Esophagus squamous epithelium (tissue), 5 donors: ENCODE measurements at regions not wholly inside any gene's neighbourhood (a gene's known extent, or its start where the extent isn't known, plus 50 kb on each side); places are given as distances from the start of the nearest gene placed in this dataset.

Experiments
- DNase-seq: peaks from one replicate; lab custom pipeline; 2025; lab: John Stamatoyannopoulos, UW
- H3K27ac ChIP-seq, 4 donors: fragments of 200-600 bp; sonication (generic); one replicate each; pipeline ENCODE4 v1.5.1; 2016 to 2019; ENCODE audit warnings: mild to moderate bottlenecking in 1 of 4
- H3K27me3 ChIP-seq, 4 donors: fragments of 200-600 bp; sonication (generic); 1 replicate in 3 of 4; 2 replicates in 1 of 4; pipeline versions ENCODE4 v1.5.1 to v1.6.0; 2017 to 2021; ENCODE audit warnings: antibody characterized with exemption in 1 of 4
- H3K36me3 ChIP-seq, 3 donors: fragments of 200-600 bp; sonication (generic); one replicate each; pipeline ENCODE4 v1.5.1; 2016 to 2019
- H3K4me1 ChIP-seq, 3 donors: fragments of 200-600 bp; sonication (generic); one replicate each; pipeline ENCODE4 v1.5.1; 2017 to 2019
- H3K4me3 ChIP-seq, 4 donors: fragments of 200-600 bp; sonication (generic); 1 replicate in 3 of 4; 2 replicates in 1 of 4; pipeline ENCODE4 v1.5.1; 2016 to 2019; ENCODE audit warnings: mild to moderate bottlenecking in 2 of 4, moderate library complexity in 1 of 4
- H3K9me3 ChIP-seq, 3 donors: fragments of 200-600 bp; sonication (generic); one replicate each; pipeline ENCODE4 v1.5.1; 2016 to 2019
- CTCF ChIP-seq, 6 experiments: fragments of 450-650 bp in 4 of 6; fragments of 200-600 bp in 2 of 6; sonication (generic) in 2 of 6; IDR thresholded peaks; one replicate each; pipeline ENCODE4 v1.5.1; 2016 to 2019; ENCODE audit warnings: antibody characterized with exemption in 6 of 6, mild to moderate bottlenecking in 4 of 6, moderate library complexity in 4 of 6
- POLR2A ChIP-seq, 4 donors: fragments of 450-650 bp; IDR thresholded peaks; one replicate each; pipeline ENCODE4 v1.6.1; 2017; ENCODE audit warnings: antibody characterized with exemption in 4 of 4, mild to moderate bottlenecking in 4 of 4, moderate library complexity in 3 of 4
- WGBS, 2 donors: methylation state at CpG; one replicate each; pipeline ENCODE4 v1.1.5; 2018; 5-methylcytosine and 5-hydroxymethylcytosine counted together
- intact Hi-C: fragments of 100-400 bp; cut with DNase I; formaldehyde crosslinking; loops from one replicate; pipeline ENCODE4 v1.15.0; 2022
- donor health status: DM: yes; HTN: yes; CAD: no.

GRCh38 chr20:60507087-60507694 is 549.0 kb downstream of the CDH26 start:
- Histone ChIP-seq H3K36me3 (no peaks in the 10 kb centered on the region), H3K9me3 (no peaks in the 10 kb centered on the region), H3K4me3 (no peak overlapping the region), H3K27me3 (no peaks in the 10 kb centered on the region), H3K4me1 (no peaks in the 10 kb centered on the region), H3K27ac (no peak overlapping the region)
- TF ChIP-seq POLR2A (IDR thresholded peaks at IDR 0.05) (no peak), CTCF (IDR thresholded peaks at IDR 0.05) (no peak)
- WGBS, 2 donors: 51 to 58% methylated on average over 9 of the region's 9 CpGs
- DNase-seq: no peak
- intact Hi-C loops: no loop called here

GRCh38 chr20:60509407-60509806 is 551.2 kb downstream of the CDH26 start:
- H3K9me3 ChIP-seq: no peaks in the 10 kb centered on the region
- intact Hi-C loops: no loop called here
- H3K27me3 ChIP-seq: no peaks in the 10 kb centered on the region
- WGBS, 2 donors: 70% methylated on average over 4 of the region's 4 CpGs
- no peaks in the 10 kb centered on the region for H3K36me3 ChIP-seq
- TF ChIP-seq POLR2A (IDR thresholded peaks at IDR 0.05): no peak
- H3K27ac ChIP-seq: no peak overlapping the region
- no peaks in the 10 kb centered on the region for H3K4me1 ChIP-seq
- no peak for DNase-seq
- H3K4me3 ChIP-seq: no peak overlapping the region

- Histone ChIP-seq H3K9me3 (no peaks in the 10 kb centered on the region), H3K27ac (no peak overlapping the region), H3K36me3 (no peaks in the 10 kb centered on the region), H3K27me3 (no peaks in the 10 kb centered on the region), H3K4me1 (no peaks in the 10 kb centered on the region), H3K4me3 (no peak overlapping the region)
- no peak for TF ChIP-seq POLR2A (IDR thresholded peaks at IDR 0.05)
- no peak for TF ChIP-seq CTCF (IDR thresholded peaks at IDR 0.05)
- DNase-seq: no peak
- WGBS, 2 donors: 47 to 69% methylated on average over 2 to 3 of the region's 4 CpGs
- intact Hi-C loops: no loop called here
These were observed 552.1 kb downstream of the CDH26 start for GRCh38 chr20:60510356-60510755.

GRCh38 chr20:60512443-60512842 is 554.2 kb downstream of the CDH26 start:
- TF ChIP-seq CTCF (IDR thresholded peaks at IDR 0.05) (no peak), POLR2A (IDR thresholded peaks at IDR 0.05) (no peak)
- Histone ChIP-seq H3K27me3 (no peaks in the 10 kb centered on the region), H3K4me1 (no peaks in the 10 kb centered on the region), H3K27ac (no peak overlapping the region), H3K9me3 (no peaks in the 10 kb centered on the region), H3K4me3 (no peak overlapping the region), H3K36me3 (no peaks in the 10 kb centered on the region)
- intact Hi-C loops: no loop called here
- no peak for DNase-seq
- 70 to 82% methylated on average over 4 of the region's 4 CpGs for WGBS, 2 donors

- WGBS, 2 donors: 57 to 76% methylated on average over 3 of the region's 3 CpGs
- no peak for TF ChIP-seq CTCF (IDR thresholded peaks at IDR 0.05)
- TF ChIP-seq POLR2A (IDR thresholded peaks at IDR 0.05): no peak
- Histone ChIP-seq H3K4me3 (no peak overlapping the region), H3K4me1 (no peaks in the 10 kb centered on the region), H3K36me3 (no peaks in the 10 kb centered on the region), H3K27me3 (no peaks in the 10 kb centered on the region), H3K27ac (no peak overlapping the region), H3K9me3 (no peaks in the 10 kb centered on the region)
- intact Hi-C loops: no loop called here
- DNase-seq: no peak
These were observed 554.9 kb downstream of the CDH26 start for GRCh38 chr20:60513141-60513540.

- 58 to 64% methylated on average over 2 of the region's 2 CpGs for WGBS, 2 donors
- H3K27ac ChIP-seq: no peak overlapping the region
- H3K36me3 ChIP-seq: no peaks in the 10 kb centered on the region
- H3K27me3 ChIP-seq: no peaks in the 10 kb centered on the region
- no peaks in the 10 kb centered on the region for H3K4me1 ChIP-seq
- DNase-seq: no peak
- intact Hi-C loops: no loop called here
- no peak for TF ChIP-seq CTCF (IDR thresholded peaks at IDR 0.05)
- no peak for TF ChIP-seq POLR2A (IDR thresholded peaks at IDR 0.05)
- no peaks in the 10 kb centered on the region for H3K9me3 ChIP-seq
- H3K4me3 ChIP-seq: no peak overlapping the region
These were observed 558.2 kb downstream of the CDH26 start for GRCh38 chr20:60516442-60516841.
